GM23338 (cell line): ENCODE measurements at regions not wholly inside any gene's neighbourhood (a gene's known extent, or its start where the extent isn't known, plus 50 kb on each side); places are given as distances from the start of the nearest gene placed in this dataset.

Source experiments
- ATAC-seq: fragments of 200-7000 bp; cut with Tn5 transposase; 3 replicates; pipeline ENCODE4 v1.9.1; 2020
- DNase-seq: peaks from one replicate; pipeline ENCODE4 v3.0.0-alpha.2; 2015; ENCODE audit warnings: low spot score
- H2AFZ ChIP-seq: fragments of 200-600 bp; sonication (generic); 2 replicates; pipeline ENCODE4 v1.8.0; 2016; ENCODE audit warnings: antibody characterized with exemption, mild to moderate bottlenecking, moderate library complexity
- H3F3A ChIP-seq: fragments of 200-600 bp; sonication (generic); replicated peaks from 2 replicates; pipeline ENCODE4 v1.8.0; 2017; ENCODE audit warnings: antibody characterized with exemption, mixed run types, low read depth
- H3K27ac ChIP-seq: fragments of 200-600 bp; sonication (generic); 2 replicates; pipeline ENCODE4 v1.6.1; 2016; ENCODE audit warnings: low read depth
- H3K27me3 ChIP-seq: fragments of 200-600 bp; sonication (generic); 2 replicates; pipeline ENCODE4 v1.8.0; 2016; ENCODE audit warnings: mild to moderate bottlenecking, mixed run types, moderate library complexity; ENCODE audit not compliant: insufficient read depth
- H3K36me3 ChIP-seq: fragments of 200-600 bp; sonication (generic); 2 replicates; pipeline ENCODE4 v1.8.0; 2016; ENCODE audit warnings: mild to moderate bottlenecking; ENCODE audit not compliant: insufficient read depth
- H3K4me1 ChIP-seq: fragments of 200-600 bp; sonication (generic); 2 replicates; pipeline ENCODE4 v1.8.0; 2016; ENCODE audit warnings: mild to moderate bottlenecking, moderate library complexity; ENCODE audit not compliant: insufficient read depth
- H3K4me2 ChIP-seq: fragments of 200-600 bp; sonication (generic); 2 replicates; pipeline ENCODE4 v1.7.1; 2017; ENCODE audit warnings: mixed run types
- H3K4me3 ChIP-seq: fragments of 200-600 bp; sonication (generic); 2 replicates; pipeline ENCODE4 v1.6.1; 2016; ENCODE audit warnings: mixed run types
- H3K79me2 ChIP-seq: fragments of 200-600 bp; sonication (generic); replicated peaks from 2 replicates; pipeline ENCODE4 v1.8.0; 2017; ENCODE audit warnings: mild to moderate bottlenecking; ENCODE audit not compliant: insufficient read depth
- H3K9me2 ChIP-seq: fragments of 200-600 bp; sonication (generic); 2 replicates; pipeline ENCODE4 v1.8.0; 2017; ENCODE audit not compliant: insufficient read depth
- H4K20me1 ChIP-seq: fragments of 200-600 bp; sonication (generic); replicated peaks from 2 replicates; pipeline ENCODE4 v1.8.0; 2017; ENCODE audit warnings: mild to moderate bottlenecking; ENCODE audit not compliant: insufficient read depth
- H3K27ac Mint-ChIP-seq: 2 replicates; pipeline ENCODE4 v1.8.0; 2020; ENCODE audit warnings: inconsistent platforms, mild to moderate bottlenecking, moderate library complexity, mixed read lengths
- H3K27me3 Mint-ChIP-seq: 3 replicates; pipeline ENCODE4 v1.8.0; 2022; ENCODE audit warnings: low read depth, mild to moderate bottlenecking, moderate library complexity, mixed read lengths, inconsistent platforms; ENCODE audit not compliant: insufficient read depth, poor library complexity
- H3K36me3 Mint-ChIP-seq: 3 replicates; pipeline ENCODE4 v1.8.0; 2021; ENCODE audit warnings: low read depth, mild to moderate bottlenecking, inconsistent platforms, moderate library complexity, mixed read lengths
- H3K4me1 Mint-ChIP-seq: 3 replicates; pipeline ENCODE4 v1.8.0; 2020; ENCODE audit warnings: mild to moderate bottlenecking, inconsistent platforms, mixed read lengths
- H3K4me3 Mint-ChIP-seq: 3 replicates; pipeline ENCODE4 v1.8.0; 2021; ENCODE audit warnings: moderate library complexity, mild to moderate bottlenecking, inconsistent platforms, mixed read lengths
- H3K9me3 Mint-ChIP-seq: 3 replicates; pipeline ENCODE4 v1.8.0; 2020; ENCODE audit warnings: moderate library complexity, mild to moderate bottlenecking, inconsistent platforms, mixed read lengths
- ETS1 ChIP-seq: IDR thresholded peaks from 2 replicates; pipeline ENCODE4 v1.6.1; 2016; ENCODE audit warnings: antibody characterized with exemption
- EZH2 ChIP-seq: fragments of 200-600 bp; sonication (generic); IDR thresholded peaks from one replicate; pipeline ENCODE4 v1.8.0; 2017; ENCODE audit warnings: antibody characterized with exemption, mild to moderate bottlenecking, low read depth; ENCODE audit not compliant: unreplicated experiment
- EZH2phosphoT487 ChIP-seq: fragments of 200-600 bp; sonication (generic); IDR thresholded peaks from one replicate; pipeline ENCODE4 v1.8.1; 2018; ENCODE audit warnings: antibody characterized with exemption; ENCODE audit not compliant: unreplicated experiment
- JUNB ChIP-seq: IDR thresholded peaks from one replicate; pipeline ENCODE4 v1.6.1; 2016; ENCODE audit warnings: antibody characterized with exemption; ENCODE audit not compliant: unreplicated experiment
- NANOG ChIP-seq: IDR thresholded peaks from 2 replicates; pipeline ENCODE4 v1.6.1; 2016; ENCODE audit warnings: antibody characterized with exemption, borderline replicate concordance
- REST ChIP-seq: IDR thresholded peaks from one replicate; pipeline ENCODE4 v1.6.1; 2018; ENCODE audit warnings: antibody characterized with exemption; ENCODE audit not compliant: unreplicated experiment
- STAT1 ChIP-seq: IDR thresholded peaks from one replicate; pipeline ENCODE4 v1.6.1; 2016; ENCODE audit warnings: antibody characterized with exemption; ENCODE audit not compliant: unreplicated experiment
- ZNF114 ChIP-seq: fragments of 250-450 bp; sonication (Bioruptor Pico); IDR thresholded peaks from 2 replicates; pipeline ENCODE4 v1.5.0; 2020; ENCODE audit warnings: mild to moderate bottlenecking, moderate library complexity
- ZNF331 ChIP-seq: fragments of 250-450 bp; sonication (Bioruptor Pico); IDR thresholded peaks from 2 replicates; pipeline ENCODE4 v1.5.0; 2020; ENCODE audit warnings: low read depth, mild to moderate bottlenecking, moderate library complexity
- ZNF462 ChIP-seq: fragments of 250-450 bp; sonication (Bioruptor Pico); IDR thresholded peaks from 2 replicates; pipeline ENCODE4 v1.5.0; 2020; ENCODE audit warnings: mild to moderate bottlenecking, moderate library complexity

GRCh38 chr5:58224221-58224620 is 235.7 kb downstream of the PLK2 start:
- H3K4me1 Mint-ChIP-seq: no peaks in the 10 kb centered on the region
- H3K27me3 Mint-ChIP-seq: no peaks in the 10 kb centered on the region
- no peak overlapping the region for H3K4me2 ChIP-seq

GRCh38 chr5:58215364-58215763 is 244.5 kb downstream of the PLK2 start:
- H3K9me3 Mint-ChIP-seq: peaks cover 38% of the 10 kb centered on the region
- peaks cover 22% of the 10 kb centered on the region for H3K36me3 Mint-ChIP-seq

More at GRCh38 chr5:58224221-58224620, 235.7 kb downstream of the PLK2 start:
- H4K20me1 ChIP-seq: no peaks in the 10 kb centered on the region
- Mint-ChIP-seq H3K9me3 (no peaks in the 10 kb centered on the region; the same call in 2 of the 3 replicates), H3K4me3 (no peak overlapping the region), H3K27ac (no peak overlapping the region), H3K36me3 (no peaks in the 10 kb centered on the region)
- H3K27ac ChIP-seq: no peak overlapping the region
- no peak for DNase-seq
- no peaks in the 10 kb centered on the region for H3K27me3 ChIP-seq
- H3K4me1 ChIP-seq: 0 out of 2 replicates have a peak, but pooled peaks cover 4% of the 10 kb centered on the region
- no peak overlapping the region for H3K4me3 ChIP-seq
- H3K36me3 ChIP-seq: no peaks in the 10 kb centered on the region
- ATAC-seq: no peak
- no peaks in the 10 kb centered on the region for H3K9me2 ChIP-seq
- H3F3A ChIP-seq: no peaks in the 10 kb centered on the region
- TF ChIP-seq NANOG: no peak
- no peaks in the 10 kb centered on the region for H3K79me2 ChIP-seq
- no peak overlapping the region for H2AFZ ChIP-seq

More at GRCh38 chr5:58215364-58215763, 244.5 kb downstream of the PLK2 start:
- Histone ChIP-seq H3K4me2 (no peak overlapping the region), H3K9me2 (peaks cover 12% of the 10 kb centered on the region; the same call in 1 of the 2 replicates), H3K4me1 (no peaks in the 10 kb centered on the region), H3K4me3 (no peak overlapping the region), H3K36me3 (no peaks in the 10 kb centered on the region), H3F3A (no peaks in the 10 kb centered on the region), H3K27ac (no peak overlapping the region), H3K27me3 (no peaks in the 10 kb centered on the region), H3K79me2 (no peaks in the 10 kb centered on the region), H2AFZ (no peak overlapping the region), H4K20me1 (no peaks in the 10 kb centered on the region)
- Mint-ChIP-seq H3K27me3 (no peaks in the 10 kb centered on the region), H3K27ac (no peak overlapping the region), H3K4me1 (no peaks in the 10 kb centered on the region), H3K4me3 (no peak overlapping the region)
- DNase-seq: no peak
- no peak for ATAC-seq
- TF ChIP-seq REST (no peak), ZNF331 (no peak), ETS1 (no peak), STAT1 (no peak), EZH2 (no peak), ZNF114 (CRISPR knock-in tag) (no peak), JUNB (no peak), NANOG (no peak), EZH2phosphoT487 (no peak), ZNF462 (CRISPR knock-in tag) (no peak)
